Progenitor cell of endocrine pancreas (in vitro differentiated cells): ENCODE measurements at regions not wholly inside any gene's neighbourhood (a gene's known extent, or its start where the extent isn't known, plus 50 kb on each side); places are given as distances from the start of the nearest gene placed in this dataset.

Experiments used
- DNase-seq: peaks from one replicate; pipeline ENCODE4 v3.0.0; 2021; ENCODE audit warnings: low spot score; ENCODE audit not compliant: unreplicated experiment
- H3K27ac Mint-ChIP-seq: 2 replicates; pipeline ENCODE4 v1.8.0; 2021; ENCODE audit warnings: mild to moderate bottlenecking, moderate library complexity, mixed read lengths
- H3K27me3 Mint-ChIP-seq: 2 replicates; pipeline ENCODE4 v1.8.0; 2021; ENCODE audit warnings: mixed read lengths
- H3K36me3 Mint-ChIP-seq: 2 replicates; pipeline ENCODE4 v1.8.0; 2022; ENCODE audit warnings: mixed read lengths; ENCODE audit not compliant: insufficient read depth
- H3K4me1 Mint-ChIP-seq: 2 replicates; pipeline ENCODE4 v1.8.0; 2021; ENCODE audit warnings: low read depth, mixed read lengths
- H3K4me3 Mint-ChIP-seq: 2 replicates; pipeline ENCODE4 v1.8.0; 2021; ENCODE audit warnings: low read depth, mild to moderate bottlenecking, moderate library complexity, mixed read lengths
- H3K9me3 Mint-ChIP-seq: 2 replicates; pipeline ENCODE4 v1.8.0; 2021; ENCODE audit warnings: low read depth, mixed read lengths
- TF ChIP-seq, protein P1 (sequence below): fragments of 200-600 bp; sonication (generic); IDR thresholded peaks from one replicate; pipeline ENCODE4 v1.5.0; 2021; ENCODE audit warnings: antibody characterized with exemption, mild to moderate bottlenecking; ENCODE audit not compliant: unreplicated experiment

DNA sequence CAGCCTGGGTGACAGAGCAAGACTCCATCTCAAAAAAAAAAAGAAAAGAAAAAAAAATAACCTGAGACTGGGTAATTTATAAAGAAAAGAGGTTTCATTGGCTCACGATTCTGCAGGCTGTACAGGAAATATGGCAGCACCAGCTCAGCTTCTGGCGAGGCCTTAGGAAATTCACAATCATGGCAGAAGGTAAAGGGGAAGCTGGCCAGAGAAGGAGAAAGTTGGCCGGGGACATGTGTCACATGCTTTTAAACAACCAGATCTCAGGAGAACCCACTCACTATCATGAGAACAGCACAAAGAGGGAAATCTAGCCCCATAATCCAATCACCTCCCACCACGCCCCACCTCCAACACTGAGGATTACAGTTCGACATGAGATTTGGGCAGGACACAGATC is 125.3 kb downstream of the DISP1 start:
- no peak overlapping the region for H3K4me3 Mint-ChIP-seq
- no peaks in the 10 kb centered on the region for H3K9me3 Mint-ChIP-seq
- DNase-seq, result no peak
- peaks cover 3% of the 10 kb centered on the region for H3K36me3 Mint-ChIP-seq
- TF ChIP-seq, protein P1, sequence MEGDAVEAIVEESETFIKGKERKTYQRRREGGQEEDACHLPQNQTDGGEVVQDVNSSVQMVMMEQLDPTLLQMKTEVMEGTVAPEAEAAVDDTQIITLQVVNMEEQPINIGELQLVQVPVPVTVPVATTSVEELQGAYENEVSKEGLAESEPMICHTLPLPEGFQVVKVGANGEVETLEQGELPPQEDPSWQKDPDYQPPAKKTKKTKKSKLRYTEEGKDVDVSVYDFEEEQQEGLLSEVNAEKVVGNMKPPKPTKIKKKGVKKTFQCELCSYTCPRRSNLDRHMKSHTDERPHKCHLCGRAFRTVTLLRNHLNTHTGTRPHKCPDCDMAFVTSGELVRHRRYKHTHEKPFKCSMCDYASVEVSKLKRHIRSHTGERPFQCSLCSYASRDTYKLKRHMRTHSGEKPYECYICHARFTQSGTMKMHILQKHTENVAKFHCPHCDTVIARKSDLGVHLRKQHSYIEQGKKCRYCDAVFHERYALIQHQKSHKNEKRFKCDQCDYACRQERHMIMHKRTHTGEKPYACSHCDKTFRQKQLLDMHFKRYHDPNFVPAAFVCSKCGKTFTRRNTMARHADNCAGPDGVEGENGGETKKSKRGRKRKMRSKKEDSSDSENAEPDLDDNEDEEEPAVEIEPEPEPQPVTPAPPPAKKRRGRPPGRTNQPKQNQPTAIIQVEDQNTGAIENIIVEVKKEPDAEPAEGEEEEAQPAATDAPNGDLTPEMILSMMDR, result no peak
- H3K4me1 Mint-ChIP-seq, result peaks cover 2% of the 10 kb centered on the region
- H3K27me3 Mint-ChIP-seq, result no peaks in the 10 kb centered on the region
- no peak overlapping the region for H3K27ac Mint-ChIP-seq

DNA sequence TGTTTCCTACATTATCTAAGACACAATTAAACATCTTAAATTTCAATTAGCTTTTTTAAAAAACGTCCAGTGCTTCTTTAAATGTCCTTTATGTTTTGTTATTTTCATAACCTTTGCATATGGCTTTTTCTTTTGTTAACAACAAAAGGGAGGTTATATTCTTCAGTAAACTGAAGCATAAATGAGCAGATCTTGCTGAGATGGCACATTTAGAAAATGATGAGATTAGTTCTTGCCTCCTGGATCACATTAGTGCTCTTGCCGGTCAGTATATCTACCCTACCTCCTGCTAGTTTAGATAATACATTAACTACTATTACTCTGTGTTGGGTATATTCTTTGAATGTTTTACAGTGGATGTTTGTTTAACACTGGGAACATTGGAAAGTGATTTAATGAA is 126.1 kb downstream of the DISP1 start:
- no peak overlapping the region for H3K27ac Mint-ChIP-seq
- H3K4me3 Mint-ChIP-seq, result no peak overlapping the region
- H3K36me3 Mint-ChIP-seq, result peaks cover 3% of the 10 kb centered on the region
- no peaks in the 10 kb centered on the region for H3K9me3 Mint-ChIP-seq
- peaks cover 2% of the 10 kb centered on the region for H3K4me1 Mint-ChIP-seq
- H3K27me3 Mint-ChIP-seq, result no peaks in the 10 kb centered on the region
- no peak for DNase-seq
- TF ChIP-seq, protein P1, result no peak

DNA sequence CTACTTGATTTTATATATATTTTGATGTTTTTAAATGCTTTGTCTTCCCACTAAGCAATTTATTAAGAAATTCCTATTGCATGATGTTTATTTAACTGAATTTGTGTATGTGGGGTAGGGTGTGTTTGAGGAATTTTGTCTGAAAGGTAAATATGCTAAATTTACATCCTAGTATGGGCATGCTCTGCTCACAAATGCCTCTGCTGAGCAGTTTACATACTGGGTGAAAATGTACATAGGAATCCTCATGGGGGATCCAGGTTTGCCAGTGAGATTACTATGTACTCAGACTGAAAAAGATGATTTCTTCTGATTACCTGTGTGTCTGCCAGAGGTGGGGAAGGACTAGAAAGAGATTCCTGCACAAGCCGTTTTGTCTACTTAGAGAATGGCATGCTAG is 126.6 kb downstream of the DISP1 start:
- Mint-ChIP-seq H3K4me3 (no peak overlapping the region), H3K4me1 (peaks cover 2% of the 10 kb centered on the region), H3K27ac (no peak overlapping the region), H3K27me3 (no peaks in the 10 kb centered on the region), H3K9me3 (no peaks in the 10 kb centered on the region), H3K36me3 (peaks cover 3% of the 10 kb centered on the region)
- no peak for DNase-seq
- TF ChIP-seq, protein P1, result no peak

DNA sequence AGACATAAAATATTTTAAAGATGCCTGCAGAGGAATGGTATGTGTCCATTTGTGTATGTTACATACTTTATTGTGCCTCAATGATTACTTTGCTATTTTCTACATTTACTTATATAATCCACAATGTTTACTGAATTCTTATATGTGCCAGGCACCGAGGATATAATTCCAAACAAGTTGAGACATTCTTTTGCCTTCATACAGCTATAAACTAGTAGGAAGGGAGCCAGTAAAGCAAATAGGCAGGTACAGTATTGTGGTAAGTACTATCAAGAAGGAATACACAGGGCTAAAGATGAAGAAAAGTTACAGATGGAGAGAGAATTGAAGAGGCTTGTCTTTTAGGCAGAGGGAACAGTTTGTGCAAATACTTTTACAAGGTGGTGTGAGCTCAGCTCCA is 131.6 kb downstream of the DISP1 start:
- Mint-ChIP-seq H3K27ac (no peak overlapping the region), H3K27me3 (no peaks in the 10 kb centered on the region), H3K9me3 (no peaks in the 10 kb centered on the region), H3K4me3 (no peak overlapping the region), H3K4me1 (no peaks in the 10 kb centered on the region), H3K36me3 (peaks cover 3% of the 10 kb centered on the region)
- TF ChIP-seq, protein P1, result no peak
- DNase-seq, result no peak

DNA sequence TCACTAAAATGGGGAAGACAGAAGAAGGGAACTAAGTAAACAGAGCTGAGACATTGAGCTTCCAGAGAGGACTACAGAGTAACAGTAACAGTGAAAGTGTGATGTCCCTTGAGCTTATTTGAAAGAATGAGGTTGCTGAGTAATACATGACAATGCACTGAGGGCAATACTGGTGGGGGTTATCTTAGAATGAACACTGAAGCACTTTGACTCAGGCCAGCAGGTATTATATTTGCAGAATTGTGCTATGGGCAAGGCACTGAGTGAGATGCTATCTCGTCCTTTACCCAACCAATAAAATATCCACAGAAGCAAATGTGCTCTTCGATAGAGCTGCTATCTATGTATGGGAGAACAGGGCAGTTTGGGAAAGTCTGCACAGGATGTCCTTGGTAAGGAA is 133.2 kb downstream of the DISP1 start:
- TF ChIP-seq, protein P1, result no peak
- no peak overlapping the region for H3K4me3 Mint-ChIP-seq
- H3K27me3 Mint-ChIP-seq, result no peaks in the 10 kb centered on the region
- no peak overlapping the region for H3K27ac Mint-ChIP-seq
- H3K4me1 Mint-ChIP-seq, result no peaks in the 10 kb centered on the region
- peaks cover 2% of the 10 kb centered on the region for H3K36me3 Mint-ChIP-seq
- H3K9me3 Mint-ChIP-seq, result no peaks in the 10 kb centered on the region
- DNase-seq, result no peak

DNA sequence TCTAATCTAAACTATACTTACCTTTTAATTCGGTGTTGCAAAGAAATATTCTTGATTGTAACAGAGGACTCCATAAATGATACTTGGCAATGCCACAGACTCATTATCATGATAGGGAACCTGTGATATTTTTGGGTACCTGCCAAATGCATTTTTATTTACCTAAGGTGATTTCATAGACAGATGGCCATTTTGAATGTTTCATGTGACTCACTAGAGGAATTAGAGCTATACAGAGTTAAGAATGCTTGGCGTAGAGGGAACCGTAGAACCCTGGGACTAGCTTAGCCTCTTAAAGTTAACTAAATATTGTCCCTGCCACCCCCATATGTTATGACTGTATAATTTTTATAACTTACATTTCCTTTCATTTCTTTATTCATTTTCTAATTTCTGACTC is 136.1 kb downstream of the DISP1 start:
- Mint-ChIP-seq H3K27ac (no peak overlapping the region), H3K36me3 (no peaks in the 10 kb centered on the region), H3K9me3 (no peaks in the 10 kb centered on the region), H3K27me3 (no peaks in the 10 kb centered on the region), H3K4me3 (no peak overlapping the region), H3K4me1 (no peaks in the 10 kb centered on the region)
- TF ChIP-seq, protein P1, result no peak
- DNase-seq, result no peak
